ENCODE measurements at regions not wholly inside any gene's neighbourhood (a gene's known extent, or its start where the extent isn't known, plus 50 kb on each side); places are given as distances from the start of the nearest gene placed in this dataset.
"Not testable (repeated sequence)": the region's sequence is repeated elsewhere in the genome, so short reads cannot be mapped to it uniquely, and the experiment has no call there.

- TF ChIP-seq POLR2A (IDR thresholded peaks at IDR 0.05): no peak
- no peak for TF ChIP-seq CTCF (IDR thresholded peaks at IDR 0.05)
- no peak for TF ChIP-seq EP300 (IDR thresholded peaks at IDR 0.05)
- DNase-seq: no peak
- 34 to 38% (median 35%) methylated on average over 2 of the region's 2 CpGs for WGBS, 3 donors
Observed at GRCh38 chrX:26914232-26914631, 548.9 kb downstream of the PPP4R3C start.

GRCh38 chrX:26911785-26912184 lies 551.4 kb downstream of the PPP4R3C start:
- H3K4me1 ChIP-seq (ENCODE audit: insufficient read depth); H3K9me3 ChIP-seq; DNase-seq; H3K36me3 ChIP-seq; intact Hi-C loops (cut with DNase I); H3K4me3 ChIP-seq; H3K27me3 ChIP-seq; H3K27ac ChIP-seq: not testable (repeated sequence)
- WGBS, 3 donors: 50 to 69% (median 56%) methylated on average over 3 of the region's 3 CpGs

More at GRCh38 chrX:26914232-26914631, 548.9 kb downstream of the PPP4R3C start:
- Histone ChIP-seq H3K4me3 (no peak overlapping the region), H3K36me3 (no peaks in the 10 kb centered on the region), H3K4me1 (ENCODE audit: insufficient read depth) (no peaks in the 10 kb centered on the region), H3K9me3 (no peaks in the 10 kb centered on the region), H3K27ac (no peak overlapping the region), H3K27me3 (no peaks in the 10 kb centered on the region)
- intact Hi-C loops (cut with DNase I): no loop called here

GRCh38 chrX:26909728-26910127 lies 553.4 kb downstream of the PPP4R3C start:
- WGBS, 3 donors: 46 to 53% (median 46%) methylated on average over 2 of the region's 2 CpGs
- no peaks in the 10 kb centered on the region for H3K9me3 ChIP-seq
- no peak overlapping the region for H3K4me3 ChIP-seq
- no peak for TF ChIP-seq EP300 (IDR thresholded peaks at IDR 0.05)
- no peak for DNase-seq
- no peaks in the 10 kb centered on the region for H3K36me3 ChIP-seq
- H3K27ac ChIP-seq: no peak overlapping the region
- intact Hi-C loops (cut with DNase I): no loop called here
- no peaks in the 10 kb centered on the region for H3K27me3 ChIP-seq
- H3K4me1 ChIP-seq (ENCODE audit: insufficient read depth): no peaks in the 10 kb centered on the region

- DNase-seq: no peak
- Histone ChIP-seq H3K4me3 (no peak overlapping the region), H3K27ac (no peak overlapping the region), H3K9me3 (no peaks in the 10 kb centered on the region), H3K4me1 (ENCODE audit: insufficient read depth) (no peaks in the 10 kb centered on the region), H3K36me3 (no peaks in the 10 kb centered on the region), H3K27me3 (no peaks in the 10 kb centered on the region)
- TF ChIP-seq EP300 (IDR thresholded peaks at IDR 0.05) (no peak), POLR2A (IDR thresholded peaks at IDR 0.05) (no peak), CTCF (IDR thresholded peaks at IDR 0.05) (no peak)
- 57 to 70% (median 70%) methylated on average over 1 of the region's 1 CpG for WGBS, 3 donors
- intact Hi-C loops (cut with DNase I): no loop called here
Observed at GRCh38 chrX:26908218-26908617, 554.9 kb downstream of the PPP4R3C start.

- intact Hi-C loops (cut with DNase I): no loop called here
- H3K27me3 ChIP-seq: no peaks in the 10 kb centered on the region
- WGBS, 3 donors: 70 to 79% (median 77%) methylated on average over 3 of the region's 3 CpGs
- no peak overlapping the region for H3K27ac ChIP-seq
- H3K36me3 ChIP-seq: no peaks in the 10 kb centered on the region
- DNase-seq: no peak
- H3K4me1 ChIP-seq (ENCODE audit: insufficient read depth): no peaks in the 10 kb centered on the region
- no peak overlapping the region for H3K4me3 ChIP-seq
- no peak for TF ChIP-seq CTCF (IDR thresholded peaks at IDR 0.05)
- no peak for TF ChIP-seq POLR2A (IDR thresholded peaks at IDR 0.05)
- no peak for TF ChIP-seq EP300 (IDR thresholded peaks at IDR 0.05)
- no peaks in the 10 kb centered on the region for H3K9me3 ChIP-seq
Observed at GRCh38 chrX:26889574-26889973, 573.6 kb downstream of the PPP4R3C start.

- Histone ChIP-seq H3K27ac (no peak overlapping the region), H3K4me3 (no peak overlapping the region), H3K4me1 (ENCODE audit: insufficient read depth) (no peaks in the 10 kb centered on the region), H3K36me3 (no peaks in the 10 kb centered on the region), H3K27me3 (no peaks in the 10 kb centered on the region), H3K9me3 (no peaks in the 10 kb centered on the region)
- 91 to 92% (median 91%) methylated on average over 29 of the region's 29 CpGs for WGBS, 3 donors
- DNase-seq: no peak
- intact Hi-C loops (cut with DNase I): no loop called here
- no peak for TF ChIP-seq CTCF (IDR thresholded peaks at IDR 0.05)
- no peak for TF ChIP-seq EP300 (IDR thresholded peaks at IDR 0.05)
- TF ChIP-seq POLR2A (IDR thresholded peaks at IDR 0.05): no peak
Observed at GRCh38 chrX:26873736-26874135, 589.4 kb downstream of the PPP4R3C start.
